ENCODE measurements at regions not wholly inside any gene's neighbourhood (a gene's known extent, or its start where the extent isn't known, plus 50 kb on each side); places are given as distances from the start of the nearest gene placed in this dataset.

DNA sequence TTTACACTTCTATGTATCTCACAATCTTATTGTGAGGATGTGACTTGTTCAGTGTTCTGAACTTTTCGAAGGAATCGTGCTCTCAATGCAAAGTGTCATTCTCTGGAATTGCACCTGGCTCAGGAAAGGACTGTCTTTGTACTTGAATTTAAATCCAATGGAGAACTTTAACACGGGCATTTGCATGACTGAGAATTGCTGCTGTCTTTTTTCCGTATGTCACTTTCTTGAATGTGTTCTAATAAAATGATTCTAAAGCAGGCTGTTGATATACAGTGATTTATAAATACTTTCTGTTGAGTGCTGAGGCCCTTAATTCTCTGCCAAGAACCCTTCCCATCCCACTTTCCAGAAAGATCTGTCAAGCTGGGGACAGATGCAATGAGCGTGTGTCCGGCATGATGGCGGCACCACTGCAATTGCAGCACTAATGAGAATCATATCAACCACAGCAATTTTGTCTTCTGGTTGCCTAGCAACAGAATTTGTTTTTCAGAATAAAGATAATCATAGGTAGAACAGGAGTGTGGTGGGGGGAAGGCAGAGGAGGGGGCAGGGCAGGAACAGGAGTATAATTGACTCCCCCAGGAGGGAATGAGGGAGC, 210.6 kb upstream of the UMPS start:
- TF ChIP-seq, protein P1, sequence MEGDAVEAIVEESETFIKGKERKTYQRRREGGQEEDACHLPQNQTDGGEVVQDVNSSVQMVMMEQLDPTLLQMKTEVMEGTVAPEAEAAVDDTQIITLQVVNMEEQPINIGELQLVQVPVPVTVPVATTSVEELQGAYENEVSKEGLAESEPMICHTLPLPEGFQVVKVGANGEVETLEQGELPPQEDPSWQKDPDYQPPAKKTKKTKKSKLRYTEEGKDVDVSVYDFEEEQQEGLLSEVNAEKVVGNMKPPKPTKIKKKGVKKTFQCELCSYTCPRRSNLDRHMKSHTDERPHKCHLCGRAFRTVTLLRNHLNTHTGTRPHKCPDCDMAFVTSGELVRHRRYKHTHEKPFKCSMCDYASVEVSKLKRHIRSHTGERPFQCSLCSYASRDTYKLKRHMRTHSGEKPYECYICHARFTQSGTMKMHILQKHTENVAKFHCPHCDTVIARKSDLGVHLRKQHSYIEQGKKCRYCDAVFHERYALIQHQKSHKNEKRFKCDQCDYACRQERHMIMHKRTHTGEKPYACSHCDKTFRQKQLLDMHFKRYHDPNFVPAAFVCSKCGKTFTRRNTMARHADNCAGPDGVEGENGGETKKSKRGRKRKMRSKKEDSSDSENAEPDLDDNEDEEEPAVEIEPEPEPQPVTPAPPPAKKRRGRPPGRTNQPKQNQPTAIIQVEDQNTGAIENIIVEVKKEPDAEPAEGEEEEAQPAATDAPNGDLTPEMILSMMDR (IDR thresholded peaks at IDR 0.05; ENCODE audit: insufficient read depth, low read length, poor library complexity, severe bottlenecking): no peak
- TF ChIP-seq EZH2phosphoT487 (conservative IDR thresholded peaks at IDR 0.05; ENCODE audit: low read length): no peak

Measured in SU-DHL-6 (cell line).